ENCODE measurements at regions not wholly inside any gene's neighbourhood (a gene's known extent, or its start where the extent isn't known, plus 50 kb on each side); places are given as distances from the start of the nearest gene placed in this dataset.

- H3K9me3 ChIP-seq, result no peaks in the 10 kb centered on the region
- no peaks in the 10 kb centered on the region for H3K4me1 ChIP-seq
- peak overlapping the region in 1 of 2 donors; percentile 0 for H3K27ac ChIP-seq
- TF ChIP-seq, protein P1, sequence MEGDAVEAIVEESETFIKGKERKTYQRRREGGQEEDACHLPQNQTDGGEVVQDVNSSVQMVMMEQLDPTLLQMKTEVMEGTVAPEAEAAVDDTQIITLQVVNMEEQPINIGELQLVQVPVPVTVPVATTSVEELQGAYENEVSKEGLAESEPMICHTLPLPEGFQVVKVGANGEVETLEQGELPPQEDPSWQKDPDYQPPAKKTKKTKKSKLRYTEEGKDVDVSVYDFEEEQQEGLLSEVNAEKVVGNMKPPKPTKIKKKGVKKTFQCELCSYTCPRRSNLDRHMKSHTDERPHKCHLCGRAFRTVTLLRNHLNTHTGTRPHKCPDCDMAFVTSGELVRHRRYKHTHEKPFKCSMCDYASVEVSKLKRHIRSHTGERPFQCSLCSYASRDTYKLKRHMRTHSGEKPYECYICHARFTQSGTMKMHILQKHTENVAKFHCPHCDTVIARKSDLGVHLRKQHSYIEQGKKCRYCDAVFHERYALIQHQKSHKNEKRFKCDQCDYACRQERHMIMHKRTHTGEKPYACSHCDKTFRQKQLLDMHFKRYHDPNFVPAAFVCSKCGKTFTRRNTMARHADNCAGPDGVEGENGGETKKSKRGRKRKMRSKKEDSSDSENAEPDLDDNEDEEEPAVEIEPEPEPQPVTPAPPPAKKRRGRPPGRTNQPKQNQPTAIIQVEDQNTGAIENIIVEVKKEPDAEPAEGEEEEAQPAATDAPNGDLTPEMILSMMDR (IDR thresholded peaks at IDR 0.05), result no peak
- TF ChIP-seq POLR2A (IDR thresholded peaks at IDR 0.05), result no peak
- no peaks in the 10 kb centered on the region for H3K27me3 ChIP-seq
- DNase-seq, result peak; percentile 37 to 53
- intact Hi-C loops (cut with DNase I; ENCODE audit: low total_unique reads), result no loop called here
- no peaks in the 10 kb centered on the region for H3K36me3 ChIP-seq
- no peak overlapping the region for H3K4me3 ChIP-seq
Measured at GRCh38 chr12:105946493-105946901, 192.3 kb downstream of the NUAK1 start.

- TF ChIP-seq, protein P1 (IDR thresholded peaks at IDR 0.05), result no peak
- no peak for TF ChIP-seq POLR2A (IDR thresholded peaks at IDR 0.05)
- H3K9me3 ChIP-seq, result no peaks in the 10 kb centered on the region
- no peak overlapping the region for H3K27ac ChIP-seq
- H3K36me3 ChIP-seq, result no peaks in the 10 kb centered on the region
- no peak for DNase-seq
- H3K4me1 ChIP-seq, result no peaks in the 10 kb centered on the region
- intact Hi-C loops (cut with DNase I; ENCODE audit: low total_unique reads), result no loop called here
- H3K4me3 ChIP-seq, result no peak overlapping the region
- no peaks in the 10 kb centered on the region for H3K27me3 ChIP-seq
Measured at GRCh38 chr12:105947906-105948305, 190.8 kb downstream of the NUAK1 start.

GRCh38 chr12:105948331-105948730 lies 190.4 kb downstream of the NUAK1 start:
- TF ChIP-seq POLR2A (IDR thresholded peaks at IDR 0.05), result no peak
- intact Hi-C loops (cut with DNase I; ENCODE audit: low total_unique reads), result no loop called here
- DNase-seq, result no peak
- Histone ChIP-seq H3K36me3 (no peaks in the 10 kb centered on the region), H3K27me3 (no peaks in the 10 kb centered on the region), H3K9me3 (no peaks in the 10 kb centered on the region), H3K27ac (no peak overlapping the region), H3K4me1 (no peaks in the 10 kb centered on the region), H3K4me3 (no peak overlapping the region)

- no peaks in the 10 kb centered on the region for H3K36me3 ChIP-seq
- no peaks in the 10 kb centered on the region for H3K4me1 ChIP-seq
- no peak for DNase-seq
- H3K27me3 ChIP-seq, result no peaks in the 10 kb centered on the region
- no peak overlapping the region for H3K4me3 ChIP-seq
- intact Hi-C loops (cut with DNase I; ENCODE audit: low total_unique reads), result no loop called here
- H3K9me3 ChIP-seq, result no peaks in the 10 kb centered on the region
- TF ChIP-seq, protein P1 (IDR thresholded peaks at IDR 0.05), result no peak
- no peak for TF ChIP-seq POLR2A (IDR thresholded peaks at IDR 0.05)
- no peak overlapping the region for H3K27ac ChIP-seq
Measured at GRCh38 chr12:105949391-105949790, 189.4 kb downstream of the NUAK1 start.

GRCh38 chr12:105951732-105952131 lies 187.0 kb downstream of the NUAK1 start:
- no peak for TF ChIP-seq POLR2A (IDR thresholded peaks at IDR 0.05)
- TF ChIP-seq, protein P1 (IDR thresholded peaks at IDR 0.05), result no peak
- no peak overlapping the region for H3K27ac ChIP-seq
- intact Hi-C loops (cut with DNase I; ENCODE audit: low total_unique reads), result no loop called here
- H3K4me3 ChIP-seq, result no peak overlapping the region
- no peak for DNase-seq
- H3K27me3 ChIP-seq, result no peaks in the 10 kb centered on the region
- H3K36me3 ChIP-seq, result no peaks in the 10 kb centered on the region
- H3K4me1 ChIP-seq, result no peaks in the 10 kb centered on the region
- no peaks in the 10 kb centered on the region for H3K9me3 ChIP-seq

All from uterus (tissue), 3 donors.